Neutrophil (primary cell): ENCODE measurements at regions not wholly inside any gene's neighbourhood (a gene's known extent, or its start where the extent isn't known, plus 50 kb on each side); places are given as distances from the start of the nearest gene placed in this dataset.

Experiments used
- H3K27ac ChIP-seq: fragments of 200-600 bp; sonication (generic); 2 replicates; pipeline ENCODE4 v1.5.1; 2016; ENCODE audit warnings: mild to moderate bottlenecking, moderate library complexity
- H3K27me3 ChIP-seq: fragments of 200-600 bp; sonication (generic); 2 replicates; pipeline ENCODE4 v1.6.0; 2016; ENCODE audit warnings: mild to moderate bottlenecking
- H3K36me3 ChIP-seq: fragments of 200-600 bp; sonication (generic); 2 replicates; pipeline ENCODE4 v1.5.1; 2017
- H3K4me1 ChIP-seq, 2 experiments: fragments of 200-600 bp in 1 of 2; sonication (generic) in 1 of 2; 1 replicate in 1 of 2; 2 replicates in 1 of 2; pipeline versions ENCODE4 v1.5.1 to v1.6.1; 2013 to 2016; ENCODE audit warnings: low read depth in 1 of 2, low read length in 1 of 2, mild to moderate bottlenecking in 1 of 2, moderate library complexity in 1 of 2; ENCODE audit not compliant: control insufficient read depth in 1 of 2, insufficient read depth in 1 of 2
- H3K4me3 ChIP-seq, 2 experiments: fragments of 200-600 bp in 1 of 2; sonication (generic) in 1 of 2; 1 replicate in 1 of 2; 2 replicates in 1 of 2; pipeline ENCODE4 v1.5.1; 2013 to 2016; ENCODE audit warnings: low read depth in 1 of 2, low read length in 1 of 2, mild to moderate bottlenecking in 1 of 2, moderate library complexity in 1 of 2
- H3K9me3 ChIP-seq: fragments of 200-600 bp; sonication (generic); 2 replicates; pipeline ENCODE4 v1.5.1; 2016
- TF ChIP-seq, protein P1 (sequence below): fragments of 200-600 bp; sonication (generic); IDR thresholded peaks from 2 replicates; pipeline ENCODE4 v1.5.1; 2016; ENCODE audit warnings: antibody characterized with exemption

DNA sequence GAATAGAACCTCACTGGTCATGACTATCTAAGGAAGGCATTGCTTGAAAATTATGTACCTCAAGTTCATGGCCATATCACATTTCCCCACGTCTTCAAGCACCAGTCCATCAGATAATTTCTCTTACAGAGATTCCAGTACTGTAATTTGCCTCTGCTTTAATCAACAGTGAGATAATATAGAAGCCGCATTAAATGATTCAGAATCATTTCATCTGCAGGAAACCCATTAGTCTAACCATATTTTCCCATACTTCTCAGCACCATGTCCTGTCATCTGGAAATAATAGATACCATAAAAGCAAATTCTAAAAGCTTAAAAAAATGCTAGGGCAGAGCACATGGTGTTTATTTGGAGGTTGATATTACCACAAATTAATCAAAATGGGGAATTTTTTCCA, 310.3 kb upstream of the SLIT2 start:
- H3K27ac ChIP-seq, result no peak overlapping the region
- no peaks in the 10 kb centered on the region for H3K27me3 ChIP-seq
- H3K4me3 ChIP-seq, result no peak overlapping the region
- H3K9me3 ChIP-seq, result no peaks in the 10 kb centered on the region
- TF ChIP-seq, protein P1, sequence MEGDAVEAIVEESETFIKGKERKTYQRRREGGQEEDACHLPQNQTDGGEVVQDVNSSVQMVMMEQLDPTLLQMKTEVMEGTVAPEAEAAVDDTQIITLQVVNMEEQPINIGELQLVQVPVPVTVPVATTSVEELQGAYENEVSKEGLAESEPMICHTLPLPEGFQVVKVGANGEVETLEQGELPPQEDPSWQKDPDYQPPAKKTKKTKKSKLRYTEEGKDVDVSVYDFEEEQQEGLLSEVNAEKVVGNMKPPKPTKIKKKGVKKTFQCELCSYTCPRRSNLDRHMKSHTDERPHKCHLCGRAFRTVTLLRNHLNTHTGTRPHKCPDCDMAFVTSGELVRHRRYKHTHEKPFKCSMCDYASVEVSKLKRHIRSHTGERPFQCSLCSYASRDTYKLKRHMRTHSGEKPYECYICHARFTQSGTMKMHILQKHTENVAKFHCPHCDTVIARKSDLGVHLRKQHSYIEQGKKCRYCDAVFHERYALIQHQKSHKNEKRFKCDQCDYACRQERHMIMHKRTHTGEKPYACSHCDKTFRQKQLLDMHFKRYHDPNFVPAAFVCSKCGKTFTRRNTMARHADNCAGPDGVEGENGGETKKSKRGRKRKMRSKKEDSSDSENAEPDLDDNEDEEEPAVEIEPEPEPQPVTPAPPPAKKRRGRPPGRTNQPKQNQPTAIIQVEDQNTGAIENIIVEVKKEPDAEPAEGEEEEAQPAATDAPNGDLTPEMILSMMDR, result no peak
- no peaks in the 10 kb centered on the region for H3K4me1 ChIP-seq
- no peaks in the 10 kb centered on the region for H3K36me3 ChIP-seq

DNA sequence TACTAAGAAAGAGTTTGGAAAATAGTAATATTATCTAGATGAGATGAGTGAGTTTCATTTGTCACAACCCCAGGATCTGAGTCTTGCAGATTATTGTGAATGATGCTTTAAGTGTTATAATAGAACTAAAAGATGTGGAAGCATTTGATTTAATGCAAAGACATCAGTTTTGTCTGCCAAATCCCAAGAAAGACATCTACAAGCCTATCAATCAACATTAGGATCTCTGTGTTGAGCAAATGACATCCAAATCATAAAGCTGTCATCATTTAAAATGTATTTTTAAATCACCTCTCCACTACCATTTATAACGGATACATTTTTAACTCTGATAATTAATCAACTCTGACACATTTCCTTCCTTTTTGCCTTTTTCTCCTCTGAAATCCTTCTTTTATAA, 310.8 kb upstream of the SLIT2 start:
- no peaks in the 10 kb centered on the region for H3K36me3 ChIP-seq
- TF ChIP-seq, protein P1, result no peak

DNA sequence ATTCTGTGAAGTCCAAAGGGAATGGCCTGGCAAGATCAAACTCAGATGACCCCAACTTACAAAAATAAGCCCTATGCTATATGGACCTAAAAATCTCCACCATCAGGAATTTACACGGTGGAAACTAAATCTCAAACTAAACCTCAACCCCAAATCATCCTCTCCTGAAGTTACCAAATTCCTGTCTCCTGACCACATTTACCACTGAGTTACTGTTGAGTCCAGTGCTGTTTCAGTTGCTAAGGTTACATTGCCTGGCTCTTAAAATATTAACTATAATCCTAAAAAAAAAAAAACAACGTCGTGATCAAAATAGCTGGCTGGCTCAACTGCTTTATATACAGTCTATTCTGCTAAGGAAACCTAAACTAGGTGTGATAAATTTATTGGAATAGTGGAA, 315.2 kb upstream of the SLIT2 start:
- TF ChIP-seq, protein P1, result no peak
- no peaks in the 10 kb centered on the region for H3K36me3 ChIP-seq
- H3K27me3 ChIP-seq, result no peaks in the 10 kb centered on the region
- H3K27ac ChIP-seq, result no peak overlapping the region
- H3K4me1 ChIP-seq, result no peaks in the 10 kb centered on the region
- H3K4me3 ChIP-seq, result no peak overlapping the region
- H3K9me3 ChIP-seq, result no peaks in the 10 kb centered on the region

More for the DNA sequence above, 310.8 kb upstream of the SLIT2 start:
- no peaks in the 10 kb centered on the region for H3K27me3 ChIP-seq
- H3K27ac ChIP-seq, result no peak overlapping the region
- no peaks in the 10 kb centered on the region for H3K9me3 ChIP-seq
- H3K4me3 ChIP-seq, result no peak overlapping the region
- H3K4me1 ChIP-seq, result no peaks in the 10 kb centered on the region

DNA sequence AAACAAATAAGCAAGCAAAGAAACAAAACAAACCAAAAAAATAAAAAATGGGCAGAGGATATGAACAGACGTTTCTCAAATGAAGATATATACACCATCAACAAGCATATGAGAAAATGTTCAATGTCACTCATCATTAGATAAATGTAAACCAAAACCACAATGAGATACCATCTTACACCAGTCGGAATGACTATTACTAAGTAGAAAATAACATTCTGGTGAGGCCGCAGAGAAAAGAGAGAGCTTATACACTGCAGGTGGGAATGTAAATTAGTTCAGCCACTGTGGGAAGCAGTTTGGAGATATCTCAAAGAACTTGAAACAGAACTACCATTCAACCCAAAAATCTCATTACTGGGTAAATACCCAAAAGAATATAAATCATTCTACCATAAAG, 321.0 kb upstream of the SLIT2 start:
- TF ChIP-seq, protein P1, result no peak
- Histone ChIP-seq H3K27me3 (no peaks in the 10 kb centered on the region), H3K27ac (no peak overlapping the region), H3K4me1 (no peaks in the 10 kb centered on the region), H3K4me3 (no peak overlapping the region), H3K36me3 (no peaks in the 10 kb centered on the region), H3K9me3 (no peaks in the 10 kb centered on the region)

DNA sequence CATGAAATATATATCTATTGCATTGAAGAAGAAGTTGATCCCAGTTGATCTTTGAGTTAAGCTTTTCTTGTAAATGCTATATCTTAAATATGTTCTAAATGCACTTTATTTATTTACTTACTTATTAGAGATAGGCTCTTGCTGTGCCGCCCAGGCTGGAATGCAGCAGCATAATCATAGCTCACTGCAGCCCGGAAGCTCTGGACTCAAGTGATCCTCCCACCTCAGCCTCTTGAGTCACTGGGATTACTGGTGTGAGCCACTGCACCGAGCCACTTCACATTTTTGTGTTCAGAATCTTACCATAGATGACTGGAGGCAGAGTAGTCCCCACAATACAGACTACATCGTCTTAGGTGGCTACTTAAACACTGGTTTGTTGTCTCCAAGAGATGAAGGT, 324.3 kb upstream of the SLIT2 start:
- Histone ChIP-seq H3K4me1 (no peaks in the 10 kb centered on the region), H3K9me3 (no peaks in the 10 kb centered on the region)
- TF ChIP-seq, protein P1, result no peak

DNA sequence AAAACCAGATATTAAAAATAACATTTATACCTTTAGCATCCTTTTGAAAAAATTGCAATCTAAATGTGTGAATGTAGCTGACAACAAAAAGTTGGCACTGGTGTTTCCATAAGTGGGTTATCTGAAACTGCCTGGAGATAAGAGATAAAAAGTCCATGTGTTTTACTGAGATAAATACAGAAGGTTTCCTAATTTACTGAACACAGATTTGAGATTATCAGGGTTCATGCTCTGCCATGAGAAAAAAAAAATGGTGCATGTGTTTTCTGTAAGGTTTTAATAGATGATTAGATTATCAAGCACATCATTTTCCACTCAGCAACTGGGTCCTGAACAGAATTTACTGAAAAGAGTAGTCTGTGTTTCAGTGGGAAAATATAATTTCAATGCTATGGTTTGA, 326.2 kb upstream of the SLIT2 start:
- no peaks in the 10 kb centered on the region for H3K4me1 ChIP-seq
- H3K4me3 ChIP-seq, result no peak overlapping the region
- no peak overlapping the region for H3K27ac ChIP-seq
- no peaks in the 10 kb centered on the region for H3K36me3 ChIP-seq
- H3K27me3 ChIP-seq, result no peaks in the 10 kb centered on the region
- no peaks in the 10 kb centered on the region for H3K9me3 ChIP-seq
- TF ChIP-seq, protein P1, result no peak

More for the DNA sequence above, 324.3 kb upstream of the SLIT2 start:
- Histone ChIP-seq H3K27ac (no peak overlapping the region), H3K27me3 (no peaks in the 10 kb centered on the region), H3K4me3 (no peak overlapping the region), H3K36me3 (no peaks in the 10 kb centered on the region)
